ENCODE measurements at regions not wholly inside any gene's neighbourhood (a gene's known extent, or its start where the extent isn't known, plus 50 kb on each side); places are given as distances from the start of the nearest gene placed in this dataset.

GRCh38 chr2:66323406-66323805, 111.5 kb upstream of the MEIS1 start:
- no peaks in the 10 kb centered on the region for H3K36me3 Mint-ChIP-seq (ENCODE audit: low read depth)
- H3K4me3 Mint-ChIP-seq: peak overlapping the region in 2 of 3 experiments; percentile 33 to 35
- peaks cover 42% of the 10 kb centered on the region for H3K4me1 Mint-ChIP-seq
- H3K27ac Mint-ChIP-seq: peak overlapping the region; percentile 25 to 64 (median 57)
- TF ChIP-seq CTCF (IDR thresholded peaks at IDR 0.05; ENCODE audit: unreplicated experiment in 3 of 3): no peak
- H3K9me3 Mint-ChIP-seq: no peaks in the 10 kb centered on the region
- H3K27me3 Mint-ChIP-seq (ENCODE audit: low read depth): no peaks in the 10 kb centered on the region

GRCh38 chr2:66322506-66323260, 112.2 kb upstream of the MEIS1 start:
- H3K36me3 Mint-ChIP-seq (ENCODE audit: low read depth): no peaks in the 10 kb centered on the region
- peak overlapping the region; percentile 25 to 64 (median 57) for H3K27ac Mint-ChIP-seq
- H3K4me3 Mint-ChIP-seq: peak overlapping the region in 2 of 3 experiments; percentile 12 to 24
- H3K9me3 Mint-ChIP-seq: no peaks in the 10 kb centered on the region
- TF ChIP-seq CTCF (IDR thresholded peaks at IDR 0.05; ENCODE audit: unreplicated experiment in 3 of 3): no peak
- peaks cover 2% of the 10 kb centered on the region for H3K27me3 Mint-ChIP-seq (ENCODE audit: low read depth)
- H3K4me1 Mint-ChIP-seq: peaks cover 42% of the 10 kb centered on the region

GRCh38 chr2:66318009-66318561, 116.8 kb upstream of the MEIS1 start:
- Mint-ChIP-seq H3K27ac (no peak overlapping the region), H3K27me3 (ENCODE audit: low read depth) (peaks cover 10% of the 10 kb centered on the region), H3K4me3 (no peak overlapping the region), H3K4me1 (peaks cover 13% of the 10 kb centered on the region), H3K36me3 (ENCODE audit: low read depth) (no peaks in the 10 kb centered on the region), H3K9me3 (peaks cover 10% of the 10 kb centered on the region)
- no peak for TF ChIP-seq CTCF (IDR thresholded peaks at IDR 0.05; ENCODE audit: unreplicated experiment in 3 of 3)

- no peak for TF ChIP-seq CTCF (IDR thresholded peaks at IDR 0.05; ENCODE audit: unreplicated experiment in 3 of 3)
- Mint-ChIP-seq H3K36me3 (ENCODE audit: low read depth) (no peaks in the 10 kb centered on the region), H3K27me3 (ENCODE audit: low read depth) (peaks cover 10% of the 10 kb centered on the region), H3K9me3 (peaks cover 15% of the 10 kb centered on the region), H3K4me1 (peaks cover 6% of the 10 kb centered on the region), H3K27ac (no peak overlapping the region), H3K4me3 (no peak overlapping the region)
Measured at GRCh38 chr2:66317268-66317890, 117.5 kb upstream of the MEIS1 start.

GRCh38 chr2:66306483-66306882, 128.4 kb upstream of the MEIS1 start:
- H3K27me3 Mint-ChIP-seq (ENCODE audit: low read depth): no peaks in the 10 kb centered on the region
- no peaks in the 10 kb centered on the region for H3K36me3 Mint-ChIP-seq (ENCODE audit: low read depth)
- H3K9me3 Mint-ChIP-seq: peaks cover 25% of the 10 kb centered on the region
- H3K4me3 Mint-ChIP-seq: no peak overlapping the region
- H3K27ac Mint-ChIP-seq: peak overlapping the region; percentile 66 to 84 (median 80)
- H3K4me1 Mint-ChIP-seq: peaks cover 34% of the 10 kb centered on the region
- no peak for TF ChIP-seq CTCF (IDR thresholded peaks at IDR 0.05; ENCODE audit: unreplicated experiment in 3 of 3)

Measured in nephron (organoid).